IMR-90 (cell line): ENCODE measurements at regions not wholly inside any gene's neighbourhood (a gene's known extent, or its start where the extent isn't known, plus 50 kb on each side); places are given as distances from the start of the nearest gene placed in this dataset.

Experiments
- ATAC-seq: fragments of 200-7000 bp; cut with Tn5 transposase; 2 replicates; pipeline ENCODE4 v1.9.1; 2020; ENCODE audit warnings: low read depth, mild to moderate bottlenecking, moderate library complexity
- BruUV-seq: library from RNA; stranded (reverse); fragments of 400-500 nt; replicated peaks from 2 replicates; lab custom pipeline; 2021; lab: Mats Ljungman, UMichigan
- CTCF ChIA-PET: fragments of 300-600 bp; formaldehyde crosslinking; extraction: SDS; loops from one replicate; lab custom pipeline; 2021; ENCODE audit warnings: antibody characterized with exemption; lab: Yijun Ruan, JAX
- POLR2A ChIA-PET: fragments of 300-600 bp; sonication (Branson Sonifier 250); formaldehyde crosslinking; loops from one replicate; lab custom pipeline; 2022; ENCODE audit warnings: antibody characterized with exemption; ENCODE audit not compliant: unreplicated experiment; lab: Charles Lee
- DNase-seq: peaks from one replicate; pipeline ENCODE4 v3.0.0; 2013
- H2AFZ ChIP-seq: replicated peaks from 2 replicates; pipeline ENCODE3; 2013; ENCODE audit warnings: low read length, mild to moderate bottlenecking; ENCODE audit not compliant: poor library complexity
- H2AK5ac ChIP-seq: 2 replicates; pipeline ENCODE4 v1.6.1; 2013; ENCODE audit warnings: low read depth, low read length, inconsistent platforms
- H2AK9ac ChIP-seq: replicated peaks from 2 replicates; pipeline ENCODE3; 2013; ENCODE audit warnings: mild to moderate bottlenecking, low read depth, low read length, moderate library complexity; ENCODE audit not compliant: poor library complexity
- H2BK120ac ChIP-seq: 2 replicates; pipeline ENCODE4 v1.6.1; 2013; ENCODE audit warnings: low read depth, low read length, inconsistent platforms
- H2BK15ac ChIP-seq: 3 replicates; pipeline ENCODE4 v1.6.1; 2013; ENCODE audit warnings: low read depth, low read length, inconsistent platforms
- H2BK20ac ChIP-seq: 2 replicates; pipeline ENCODE4 v1.6.1; 2013; ENCODE audit warnings: low read depth, mild to moderate bottlenecking, inconsistent platforms, low read length, moderate library complexity
- H2BK5ac ChIP-seq: 2 replicates; pipeline ENCODE4 v1.6.1; 2013; ENCODE audit warnings: mild to moderate bottlenecking, low read depth, low read length, inconsistent platforms; ENCODE audit not compliant: poor library complexity, severe bottlenecking
- H3K14ac ChIP-seq: replicated peaks from 2 replicates; pipeline ENCODE4 v1.6.1; 2013; ENCODE audit warnings: low read depth, low read length, inconsistent platforms
- H3K18ac ChIP-seq: 2 replicates; pipeline ENCODE4 v1.6.1; 2013; ENCODE audit warnings: low read depth, low read length, control low read depth
- H3K23ac ChIP-seq: 2 replicates; pipeline ENCODE4 v1.6.1; 2013; ENCODE audit warnings: low read depth, low read length, inconsistent platforms
- H3K27ac ChIP-seq: 2 replicates; pipeline ENCODE4 v1.5.1; 2013; ENCODE audit warnings: mild to moderate bottlenecking, control low read depth, low read length; ENCODE audit not compliant: insufficient read depth
- H3K27me3 ChIP-seq: 2 replicates; pipeline ENCODE4 v1.6.1; 2013; ENCODE audit warnings: low read length; ENCODE audit not compliant: control insufficient read depth, insufficient read depth
- H3K36me3 ChIP-seq: 2 replicates; pipeline ENCODE4 v1.6.1; 2013; ENCODE audit warnings: low read length, mixed read lengths; ENCODE audit not compliant: control insufficient read depth, insufficient read depth
- H3K4ac ChIP-seq: 2 replicates; pipeline ENCODE4 v1.6.1; 2013; ENCODE audit warnings: low read depth, low read length, inconsistent platforms
- H3K4me1 ChIP-seq: 2 replicates; pipeline ENCODE4 v1.6.1; 2013; ENCODE audit warnings: low read length, mixed read lengths; ENCODE audit not compliant: control insufficient read depth, insufficient read depth
- H3K4me2 ChIP-seq: 2 replicates; pipeline ENCODE4 v1.6.1; 2013; ENCODE audit warnings: low read depth, mild to moderate bottlenecking, control low read depth, low read length, moderate library complexity
- H3K4me3 ChIP-seq: 2 replicates; pipeline ENCODE4 v1.5.1; 2013; ENCODE audit warnings: low read depth, mild to moderate bottlenecking, control low read depth, low read length, moderate library complexity; ENCODE audit not compliant: insufficient read depth
- H3K56ac ChIP-seq: 2 replicates; pipeline ENCODE4 v1.6.1; 2013; ENCODE audit warnings: low read length, inconsistent platforms; ENCODE audit not compliant: insufficient read depth; ENCODE audit errors: extremely low read depth
- H3K79me1 ChIP-seq, 2 experiments: 2 replicates each; pipeline ENCODE4 v1.6.1; 2013; ENCODE audit warnings: low read length in 2 of 2, inconsistent platforms in 1 of 2, low read depth in 1 of 2
- H3K9ac ChIP-seq: 2 replicates; pipeline ENCODE4 v1.6.1; 2013; ENCODE audit warnings: low read depth, low read length, control low read depth
- H3K9me1 ChIP-seq: 2 replicates; pipeline ENCODE4 v1.6.1; 2013; ENCODE audit warnings: low read length, inconsistent platforms; ENCODE audit not compliant: insufficient read depth
- H3K9me3 ChIP-seq: 2 replicates; pipeline ENCODE4 v1.6.1; 2013; ENCODE audit warnings: low read length; ENCODE audit not compliant: control insufficient read depth, insufficient read depth
- H4K20me1 ChIP-seq: 2 replicates; pipeline ENCODE4 v1.6.1; 2013; ENCODE audit warnings: low read length, inconsistent platforms; ENCODE audit not compliant: insufficient read depth
- H4K5ac ChIP-seq: 2 replicates; pipeline ENCODE4 v1.6.1; 2013; ENCODE audit warnings: mild to moderate bottlenecking, low read depth, low read length, control low read depth
- H4K8ac ChIP-seq, 2 experiments: 2 replicates each; pipeline ENCODE4 v1.6.1; 2013; ENCODE audit warnings: low read depth in 2 of 2, low read length in 2 of 2, control low read depth in 1 of 2, inconsistent platforms in 1 of 2
- H4K91ac ChIP-seq: 2 replicates; pipeline ENCODE4 v1.6.1; 2013; ENCODE audit warnings: low read depth, low read length, inconsistent platforms; ENCODE audit not compliant: insufficient read depth
- MAFK ChIP-seq: IDR thresholded peaks from 2 replicates; pipeline ENCODE4 v1.6.1; 2012; ENCODE audit warnings: low read depth, low read length, improper control_type of control experiment
- WGBS, 2 experiments: methylation state at CpG; one replicate each; pipeline versions ENCODE4 v1.1.5 to v1.1.7; 2013; ENCODE audit warnings: missing lambda C conversion rate in 2 of 2; ENCODE audit not compliant: insufficient read length in 1 of 2; ENCODE audit errors: extremely low coverage in 2 of 2; 5-methylcytosine and 5-hydroxymethylcytosine counted together
- dilution Hi-C: fragments of 300-500 bp; cut with HindIII; formaldehyde crosslinking; loops from one replicate; pipeline ENCODE4 v1.14.3; 2018; ENCODE audit warnings: low sequenced_read_pairs; ENCODE audit not compliant: unreplicated experiment
- in situ Hi-C: fragments of 300-500 bp; cut with MboI; formaldehyde crosslinking; loops from 3 replicates; pipeline ENCODE4 v1.14.3; 2019; ENCODE audit warnings: low sequenced_read_pairs, inconsistent platforms, mixed read lengths
- intact Hi-C: fragments of 100-400 bp; cut with micrococcal nuclease; formaldehyde crosslinking; loops from 2 replicates; pipeline ENCODE4 v1.10.0; 2022

GRCh38 chr6:170147832-170148708, 142.8 kb downstream of the DLL1 start:
- ChIA-PET CTCF (no interaction called here), POLR2A (no interaction called here)
- H3K9me1 ChIP-seq = no peaks in the 10 kb centered on the region
- no peaks in the 10 kb centered on the region for H4K20me1 ChIP-seq
- H4K8ac ChIP-seq = no peak overlapping the region
- no TSS peak for BruUV-seq
- ATAC-seq (no peak), DNase-seq (no peak)
- no peak overlapping the region for H2BK20ac ChIP-seq
- H4K5ac ChIP-seq = no peak overlapping the region
- H3K4me1 ChIP-seq = no peaks in the 10 kb centered on the region
- intact Hi-C loops (no loop called here), dilution Hi-C loops (no loop called here), in situ Hi-C loops (no loop called here)
- H3K27me3 ChIP-seq = no peaks in the 10 kb centered on the region
- WGBS, 2 experiments = 39% methylated on average over 14 of the region's 30 CpGs; no CpG with 5 or more reads in 1 of the 2 experiments
- no peak overlapping the region for H2AFZ ChIP-seq
- H3K9ac ChIP-seq = no peak overlapping the region
- no peak overlapping the region for H2BK15ac ChIP-seq
- H3K4ac ChIP-seq = no peak overlapping the region
- TF ChIP-seq MAFK = no peak
- no peaks in the 10 kb centered on the region for H3K36me3 ChIP-seq
- no peaks in the 10 kb centered on the region for H3K79me1 ChIP-seq
- no peak overlapping the region for H2AK5ac ChIP-seq
- H3K56ac ChIP-seq = no peak overlapping the region
- no peak overlapping the region for H3K23ac ChIP-seq
- no peak overlapping the region for H3K27ac ChIP-seq
- no peak overlapping the region for H3K14ac ChIP-seq
- peaks cover 23% of the 10 kb centered on the region for H3K9me3 ChIP-seq
- H2BK120ac ChIP-seq = no peak overlapping the region
- H3K4me2 ChIP-seq = no peak overlapping the region
- H3K18ac ChIP-seq = no peak overlapping the region
- no peak overlapping the region for H4K91ac ChIP-seq
- H3K4me3 ChIP-seq = no peak overlapping the region
- no peak overlapping the region for H2AK9ac ChIP-seq
- no peak overlapping the region for H2BK5ac ChIP-seq
